K562 (cell line): ENCODE measurements at regions not wholly inside any gene's neighbourhood (a gene's known extent, or its start where the extent isn't known, plus 50 kb on each side); places are given as distances from the start of the nearest gene placed in this dataset.
"Not testable (repeated sequence)": the region's sequence is repeated elsewhere in the genome, so short reads cannot be mapped to it uniquely, and the experiment has no call there.

Experiments
- ARID4B ChIP-seq: sonication (generic); formaldehyde crosslinking; IDR thresholded peaks from 2 replicates; pipeline ENCODE4 v1.8.0; 2022; ENCODE audit warnings: mild to moderate bottlenecking, missing genetic modification reagents
- CTCF ChIP-seq, 3 experiments: IDR thresholded peaks in 2 of 3; conservative IDR thresholded peaks in 1 of 3; 2 replicates each; pipeline ENCODE4 v1.5.1; 2011 to 2012; ENCODE audit warnings: low read length in 3 of 3, mild to moderate bottlenecking in 3 of 3, control low read depth in 2 of 3, improper control_type of control experiment in 1 of 3, inconsistent platforms in 1 of 3, low read depth in 1 of 3, mixed read lengths in 1 of 3, moderate library complexity in 1 of 3; ENCODE audit not compliant: insufficient read depth in 2 of 3
- EZH2 ChIP-seq: IDR thresholded peaks from 2 replicates; pipeline ENCODE4 v1.6.1; 2012; ENCODE audit warnings: low read depth, mild to moderate bottlenecking, inconsistent platforms, low read length, borderline replicate concordance
- GABPB1 ChIP-seq: sonication (generic); formaldehyde crosslinking; IDR thresholded peaks from 2 replicates; pipeline ENCODE4 v1.8.0; 2022; ENCODE audit warnings: mild to moderate bottlenecking, missing genetic modification reagents
- KLF16 ChIP-seq: IDR thresholded peaks from 2 replicates; pipeline ENCODE4 v1.6.1; 2016; ENCODE audit warnings: antibody characterized with exemption
- MAFK ChIP-seq: IDR thresholded peaks from 2 replicates; pipeline ENCODE4 v1.6.1; 2011; ENCODE audit warnings: low read length, improper control_type of control experiment
- POLR2A ChIP-seq: fragments of 450-650 bp; conservative IDR thresholded peaks from 2 replicates; pipeline ENCODE4 v1.6.1; 2016
- POLR2AphosphoS2 ChIP-seq: IDR thresholded peaks from 2 replicates; pipeline ENCODE4 v1.6.1; 2012; ENCODE audit warnings: low read length, improper control_type of control experiment
- TEAD4 ChIP-seq, 2 experiments: sonication (generic) in 1 of 2; formaldehyde crosslinking in 1 of 2; IDR thresholded peaks; 2 replicates each; pipeline versions ENCODE4 v1.6.1 to v1.8.0; 2012 to 2022; ENCODE audit warnings: borderline replicate concordance in 1 of 2, inconsistent platforms in 1 of 2, low read length in 1 of 2, mild to moderate bottlenecking in 1 of 2, missing genetic modification reagents in 1 of 2

- not testable (repeated sequence) for TF ChIP-seq MAFK; CTCF (IDR thresholded peaks at IDR 0.05 in 2 of 3, conservative IDR thresholded peaks at IDR 0.05 in 1 of 3; ENCODE audit: insufficient read depth in 2 of 3, low read depth in 1 of 3, low read length in 3 of 3); POLR2A; POLR2AphosphoS2; GABPB1 (CRISPR knock-in tag); ARID4B; TEAD4 (IDR thresholded peaks at IDR 0.05; ENCODE audit: low read length); TEAD4 (CRISPR knock-in tag; IDR thresholded peaks at IDR 0.05; ENCODE audit: borderline replicate concordance); EZH2; KLF16
Measured at GRCh38 chr5:21495235-21495634, 1357.9 kb downstream of the CDH12 start.
